ENCODE measurements at regions not wholly inside any gene's neighbourhood (a gene's known extent, or its start where the extent isn't known, plus 50 kb on each side); places are given as distances from the start of the nearest gene placed in this dataset.
"Not testable (repeated sequence)": the region's sequence is repeated elsewhere in the genome, so short reads cannot be mapped to it uniquely, and the experiment has no call there.

DNA sequence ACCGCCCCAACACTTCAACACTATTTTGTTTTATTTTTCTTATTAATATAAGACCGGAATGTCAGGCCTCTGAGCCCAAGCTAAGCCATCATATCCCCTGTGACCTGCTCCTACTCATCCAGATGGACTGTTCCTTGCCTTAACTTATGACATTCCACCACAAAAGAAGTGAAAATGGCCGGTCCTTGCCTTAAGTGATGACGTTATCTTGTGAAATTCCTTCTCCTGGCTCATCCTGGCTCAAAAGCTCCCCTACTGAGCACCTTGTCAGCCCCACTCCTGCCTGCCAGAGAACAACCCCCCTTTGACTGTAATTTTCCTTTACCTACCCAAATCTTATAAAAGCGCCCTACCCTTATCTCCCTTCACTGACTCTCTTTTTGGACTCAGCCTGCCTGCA is 1196.5 kb upstream of the FAM98A start:
- DNase-seq = not testable (repeated sequence)

DNA sequence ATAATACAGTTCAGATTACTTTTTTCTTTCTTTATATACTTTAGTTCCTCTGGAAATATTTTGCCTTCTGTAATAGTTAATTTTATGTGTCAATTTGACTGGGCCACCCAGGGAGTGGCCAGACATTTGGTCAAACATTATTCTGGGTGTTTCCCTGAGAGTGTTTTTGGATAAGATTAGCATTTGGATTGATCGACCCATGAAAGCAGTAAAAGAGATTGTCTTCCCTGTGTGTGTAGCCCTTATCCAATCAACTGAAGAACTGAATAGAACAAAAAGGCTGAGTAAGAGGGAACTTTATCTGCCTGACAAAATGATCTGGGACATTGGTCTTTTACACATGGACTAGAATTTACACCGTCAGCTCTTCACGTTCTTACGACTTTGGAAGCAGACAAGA is 1190.1 kb upstream of the FAM98A start:
- no peak for DNase-seq

DNA sequence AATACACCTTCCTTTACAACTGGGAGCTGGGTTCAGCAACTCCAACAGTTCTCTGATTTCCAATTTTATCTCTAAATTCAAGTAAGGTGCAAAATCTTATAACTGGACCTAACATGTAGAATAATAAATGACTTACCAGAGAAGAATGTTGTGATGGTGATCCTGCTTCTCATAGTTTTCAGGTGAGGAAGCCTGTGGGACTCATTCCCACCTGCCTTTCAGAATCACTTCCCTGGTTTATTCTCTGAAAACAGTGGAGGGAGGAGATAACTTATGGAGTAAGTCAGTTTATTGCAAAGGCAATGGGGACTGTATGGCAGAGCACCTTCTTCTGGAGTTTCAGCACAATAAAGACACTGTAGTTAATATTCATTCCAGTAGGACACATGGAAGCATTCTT is 1188.2 kb upstream of the FAM98A start:
- no peak for DNase-seq

DNA sequence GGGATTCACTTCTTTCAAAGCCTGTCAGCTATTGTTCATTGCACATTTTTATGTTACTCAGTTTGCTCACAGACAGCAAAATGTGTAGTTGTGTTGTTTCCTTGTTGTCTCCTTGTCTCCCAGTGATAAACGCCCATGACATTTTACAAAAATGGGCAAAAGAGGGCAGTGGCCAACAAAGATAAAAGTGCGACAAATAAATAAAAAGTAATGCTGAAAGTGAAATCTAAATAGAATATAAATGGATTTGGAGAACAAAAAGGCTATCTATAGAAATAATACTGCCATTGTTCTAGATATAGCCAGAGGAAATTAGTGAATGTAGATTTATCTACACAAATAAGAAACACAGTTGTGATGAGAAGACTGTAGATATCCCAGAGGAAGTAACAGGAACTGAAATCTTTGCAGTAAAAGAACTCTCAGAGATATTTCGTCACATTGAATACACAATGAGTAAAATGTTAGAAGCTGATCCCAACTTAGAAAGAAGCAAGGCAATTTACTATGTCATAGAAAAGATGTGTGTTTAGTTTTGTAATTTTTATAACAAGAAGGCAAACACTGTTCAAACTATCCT is 1186.2 kb upstream of the FAM98A start:
- DNase-seq = no peak

DNA sequence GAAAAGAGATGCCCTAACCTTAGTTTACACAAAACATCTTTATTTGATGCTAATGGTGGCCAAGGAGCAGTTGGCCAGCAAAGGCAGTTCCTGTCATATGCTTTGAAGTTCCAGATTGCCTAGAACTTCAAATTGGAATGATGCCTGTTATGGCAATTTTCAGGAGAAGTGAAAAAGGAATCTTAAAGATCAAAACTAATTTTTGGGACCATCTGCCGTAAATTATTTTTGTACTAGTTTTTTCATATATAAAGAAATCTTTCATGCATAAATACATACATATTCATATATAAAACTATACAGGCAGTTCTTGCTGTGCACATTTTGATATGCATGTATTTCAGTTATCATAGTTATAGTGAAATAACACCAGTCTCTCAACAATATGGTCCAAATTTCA is 1185.6 kb upstream of the FAM98A start:
- DNase-seq = no peak

DNA sequence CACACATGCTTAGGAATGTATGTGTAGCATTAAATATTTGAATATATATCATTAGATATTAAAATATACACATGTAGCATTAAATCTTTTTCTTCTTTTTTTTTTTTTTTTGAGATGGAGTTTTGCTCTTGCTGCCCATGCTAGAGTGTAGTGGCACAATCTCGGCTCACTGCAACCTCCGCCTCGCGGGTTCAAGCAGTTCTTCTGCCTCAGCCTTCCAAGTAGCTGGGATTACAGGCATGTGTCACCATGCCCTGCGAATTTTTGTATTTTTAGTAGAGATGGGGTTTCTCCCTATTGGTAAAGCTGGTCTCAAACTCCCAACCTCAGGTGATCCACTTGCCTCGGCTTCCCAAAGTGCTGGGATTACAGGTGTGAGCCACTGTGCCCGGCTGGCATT is 1151.6 kb upstream of the FAM98A start:
- DNase-seq = not testable (repeated sequence)

DNA sequence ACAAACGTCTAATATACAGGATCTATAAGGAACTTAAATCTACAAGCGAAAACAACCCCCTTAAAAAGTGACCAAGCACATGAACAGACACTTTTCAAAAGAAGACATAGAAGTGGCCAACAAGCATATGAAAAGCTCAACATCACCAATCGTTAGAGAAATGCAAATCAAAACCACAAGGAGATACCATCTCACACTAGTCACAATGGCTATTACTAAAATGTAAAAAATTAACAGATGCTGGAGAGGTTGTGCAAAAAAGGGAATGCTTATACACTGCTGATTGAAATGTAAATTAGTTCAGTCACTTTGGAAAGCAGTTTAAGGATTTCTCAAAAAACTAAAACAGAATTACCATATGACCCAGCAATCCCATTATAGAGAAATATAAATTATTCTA is 1148.5 kb upstream of the FAM98A start:
- DNase-seq = no peak

DNA sequence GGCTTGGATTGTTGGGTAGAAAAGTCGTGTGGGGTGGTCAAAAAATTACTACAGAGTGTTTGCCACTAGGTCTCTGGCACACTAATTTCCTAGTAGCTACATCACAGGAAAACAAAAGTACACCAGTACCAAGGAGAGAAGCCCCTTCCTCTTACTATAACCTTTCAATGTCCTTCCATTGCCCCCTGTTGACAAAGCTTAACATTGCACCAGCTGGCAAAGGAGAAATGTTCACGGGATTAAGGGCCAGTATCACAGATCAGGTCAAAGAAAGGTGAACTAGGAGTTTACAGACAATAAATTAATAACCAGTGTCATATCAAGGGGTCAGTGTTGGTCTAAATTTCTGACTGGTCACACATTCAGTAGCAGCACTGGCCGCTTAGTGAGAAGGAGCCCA is 1139.6 kb upstream of the FAM98A start:
- no peak for DNase-seq

DNA sequence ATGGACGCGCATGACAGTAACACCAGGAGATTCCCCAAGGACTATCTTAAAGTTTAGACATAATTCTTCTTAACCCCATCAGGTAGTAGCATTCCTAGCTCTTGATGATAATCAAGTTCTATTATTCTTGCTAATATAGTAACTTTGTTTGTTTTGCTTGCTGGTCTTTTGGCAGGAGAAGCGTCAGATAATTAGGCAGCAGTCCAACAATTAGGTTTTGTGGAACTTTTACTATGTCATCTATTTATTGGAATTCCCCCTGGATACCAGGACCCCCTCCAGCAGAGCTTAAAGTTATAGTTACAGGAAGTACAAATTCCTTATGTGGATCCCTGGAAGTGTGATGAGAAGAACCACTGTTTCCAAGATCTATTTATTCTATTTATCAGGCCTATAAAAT is 1138.0 kb upstream of the FAM98A start:
- DNase-seq = no peak

DNA sequence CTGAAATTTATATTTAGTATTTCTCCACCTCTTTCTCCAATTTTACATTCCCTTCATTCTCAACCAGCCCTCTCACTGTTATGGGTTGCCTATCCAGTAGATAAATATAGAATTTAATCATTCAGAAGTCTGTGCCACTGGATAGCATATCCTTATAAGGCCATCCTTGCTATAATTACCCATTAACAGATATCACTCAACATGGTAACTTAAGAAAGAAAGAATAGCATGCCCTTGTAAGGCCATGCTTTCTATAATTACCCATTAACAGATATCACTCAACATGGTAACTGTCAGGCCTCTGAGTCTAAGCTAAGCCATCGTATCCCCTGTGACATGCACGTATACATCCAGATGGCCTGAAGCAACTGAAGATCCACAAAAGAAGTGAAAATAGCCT is 1137.4 kb upstream of the FAM98A start:
- no peak for DNase-seq

DNA sequence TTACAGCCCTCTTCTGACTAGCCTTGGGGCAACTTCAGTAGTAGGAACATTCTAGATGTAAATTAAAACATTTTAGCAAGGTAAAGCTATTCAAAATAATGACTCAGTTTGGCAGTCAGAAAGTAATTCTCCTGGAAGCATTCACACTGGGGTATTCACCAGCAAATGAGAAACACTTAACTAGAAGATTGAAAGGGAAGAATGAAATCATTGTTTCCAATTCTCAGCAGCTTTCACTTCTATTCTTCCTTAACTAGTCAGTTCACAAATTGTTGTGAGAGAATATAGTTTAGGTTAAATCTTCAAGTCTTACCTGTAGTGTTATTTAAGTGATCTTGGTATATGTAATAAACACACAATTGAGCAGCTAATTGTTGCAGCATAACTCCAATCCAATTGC is 1135.6 kb upstream of the FAM98A start:
- no peak for DNase-seq

DNA sequence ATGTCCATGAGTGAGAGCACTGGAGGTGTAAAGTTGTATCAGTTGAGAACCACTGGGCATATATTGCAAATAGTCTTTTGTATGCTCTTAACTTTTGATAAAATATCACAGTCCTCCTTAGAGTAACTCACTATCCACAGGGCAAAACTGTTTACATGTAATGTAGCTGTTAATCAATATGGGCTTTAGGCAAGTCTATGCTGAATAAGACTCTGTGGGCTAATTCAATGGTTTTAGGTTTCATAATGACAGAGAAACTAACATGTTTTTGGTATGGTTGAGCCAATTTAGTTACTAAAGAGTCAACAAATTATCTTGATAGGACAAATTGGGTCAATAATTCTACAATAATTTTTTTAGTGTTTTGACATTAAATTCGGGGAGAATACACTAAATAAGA is 1134.9 kb upstream of the FAM98A start:
- no peak for DNase-seq

DNA sequence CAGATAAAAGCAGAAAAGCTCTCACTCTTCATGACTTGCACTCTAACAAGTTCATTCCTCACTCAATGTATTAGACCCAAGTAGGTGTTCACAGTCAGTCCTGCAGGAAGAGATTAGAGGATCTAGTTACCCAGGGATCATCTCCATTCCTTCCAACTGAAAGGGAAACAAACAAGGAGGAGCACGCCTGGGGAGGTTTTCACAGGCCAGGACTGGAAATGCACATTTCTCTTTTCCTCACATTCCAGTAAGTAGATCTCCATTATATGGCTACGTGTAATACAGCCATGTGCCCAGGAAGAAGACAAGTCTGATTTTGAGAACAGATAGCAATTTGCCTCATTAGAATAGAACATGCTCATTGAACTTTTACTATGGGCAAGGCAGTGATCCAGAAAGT is 1132.2 kb upstream of the FAM98A start:
- DNase-seq = no peak

DNA sequence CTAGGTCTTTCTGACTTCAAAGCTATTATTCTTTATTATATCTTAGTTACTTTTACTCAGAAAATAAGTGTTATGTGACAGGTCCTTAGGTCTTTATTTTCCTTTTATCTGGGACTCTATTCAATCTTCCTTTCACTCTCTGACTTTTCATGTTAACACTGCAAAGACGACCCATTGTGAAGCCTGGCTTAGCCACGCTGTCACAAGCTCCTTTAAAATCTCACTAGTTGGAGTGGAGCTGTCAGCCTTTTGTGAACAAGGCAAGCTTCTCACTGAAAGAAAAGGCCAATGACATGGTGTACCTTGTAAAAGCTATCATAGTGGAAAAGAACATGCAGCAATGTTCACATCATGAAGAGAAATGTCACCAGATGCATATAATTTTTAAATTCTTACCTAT is 1130.7 kb upstream of the FAM98A start:
- DNase-seq = no peak

DNA sequence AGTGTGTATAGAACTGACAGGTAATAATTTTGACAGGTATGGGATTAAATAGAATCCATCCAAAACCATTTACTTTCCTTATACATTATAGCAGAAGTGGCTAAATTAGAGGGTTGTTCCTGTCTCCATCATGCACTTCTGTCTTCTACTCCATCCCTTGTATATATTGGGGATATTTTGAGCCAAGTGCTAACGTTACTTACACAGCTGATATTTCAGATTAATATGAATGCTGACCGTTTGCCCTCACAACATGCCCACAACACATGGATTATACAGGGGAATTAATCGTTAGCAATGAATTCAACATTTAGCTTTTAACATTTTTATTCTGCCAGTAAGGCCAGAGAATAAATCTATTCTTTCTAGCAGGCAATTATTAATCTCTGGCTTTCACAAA is 1125.0 kb upstream of the FAM98A start:
- DNase-seq = no peak

DNA sequence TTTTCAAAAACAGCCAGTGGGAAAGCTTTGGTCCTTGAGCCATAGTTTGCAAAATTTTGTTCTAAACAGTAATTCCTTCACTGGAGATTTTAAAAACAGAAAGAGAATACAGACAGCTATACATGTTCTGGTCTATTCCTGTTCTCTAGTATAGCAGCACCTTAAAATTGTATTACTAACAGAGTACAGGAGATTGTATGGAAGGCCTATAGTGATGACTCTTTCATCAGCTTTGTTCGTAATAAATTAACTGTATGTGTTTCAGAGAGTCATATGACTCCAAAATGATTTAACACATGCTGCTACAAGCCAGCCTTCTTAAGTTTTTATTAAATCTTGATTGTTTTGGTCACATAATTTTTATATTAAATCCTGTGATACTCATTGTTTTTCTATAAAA is 1124.6 kb upstream of the FAM98A start:
- no peak for DNase-seq

DNA sequence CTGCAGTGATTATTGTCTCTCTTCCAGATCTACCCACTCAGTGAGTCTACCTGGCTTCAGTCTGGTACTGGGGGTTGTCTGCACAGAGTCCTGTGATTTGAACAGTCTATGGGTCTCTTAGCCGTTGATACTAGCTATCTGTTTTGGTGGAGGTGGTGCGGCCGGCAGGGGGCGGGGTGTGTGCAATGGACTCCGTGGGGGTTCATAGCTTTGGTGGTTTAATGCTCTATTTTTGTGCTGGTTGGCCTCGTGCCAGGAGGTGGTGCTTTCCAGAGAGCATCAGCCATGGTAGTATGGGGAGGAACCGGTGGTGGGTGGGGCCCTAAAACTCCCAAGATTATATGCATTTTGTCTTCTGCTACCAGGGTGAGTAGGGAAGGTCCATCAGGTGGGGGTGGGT is 1120.1 kb upstream of the FAM98A start:
- DNase-seq = no peak

DNA sequence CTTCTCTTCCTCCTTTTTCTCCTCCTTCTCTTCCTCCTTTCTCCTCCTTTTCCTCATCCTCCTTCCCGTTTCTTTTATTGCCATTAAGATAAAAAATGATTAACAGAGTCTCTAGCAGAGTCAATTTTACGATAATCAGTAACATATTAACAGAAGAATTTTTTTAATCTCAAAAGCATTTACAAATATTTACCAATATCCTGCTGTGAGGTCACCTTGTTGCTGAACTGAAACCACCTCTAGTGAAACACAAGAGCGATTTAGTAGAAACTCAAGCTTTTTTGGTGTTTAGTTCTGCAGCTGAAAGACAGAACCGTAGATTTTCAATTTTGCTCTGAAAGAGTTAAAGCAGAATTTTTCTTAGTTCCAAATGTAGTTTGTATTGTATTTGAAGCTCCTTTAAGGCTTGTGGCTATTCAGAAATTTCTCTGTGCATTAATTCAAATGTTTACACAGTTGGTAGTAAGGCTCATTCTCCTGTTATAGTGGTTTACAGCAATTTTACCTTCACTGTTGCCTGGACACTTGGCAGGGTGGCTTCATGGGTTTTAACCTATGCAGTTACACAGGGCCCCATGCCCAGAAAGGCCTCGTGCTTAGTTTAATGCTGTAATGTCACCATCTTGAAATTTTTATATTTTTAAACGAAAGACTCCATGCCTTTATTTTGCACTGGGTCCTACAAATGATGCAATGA is 1106.6 kb upstream of the FAM98A start:
- DNase-seq = no peak

DNA sequence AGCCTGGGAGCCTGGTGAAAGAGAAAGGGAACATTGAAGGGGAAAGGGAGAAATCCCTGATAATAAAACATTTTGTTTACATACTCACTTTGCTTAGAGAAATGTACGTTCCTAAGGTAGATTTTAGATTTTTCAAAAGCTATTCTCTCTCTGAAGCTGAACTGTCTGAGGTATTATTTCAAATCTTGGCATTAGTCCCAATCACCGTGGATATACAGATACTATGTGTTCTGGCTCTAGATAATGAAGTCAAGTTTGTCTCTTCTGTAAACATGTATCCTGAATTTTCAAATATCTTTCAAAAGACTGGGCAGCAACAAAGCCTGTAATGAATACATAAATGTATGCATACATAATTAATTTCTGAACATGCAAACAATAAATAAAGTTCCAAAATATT is 1104.2 kb upstream of the FAM98A start:
- DNase-seq = no peak

DNA sequence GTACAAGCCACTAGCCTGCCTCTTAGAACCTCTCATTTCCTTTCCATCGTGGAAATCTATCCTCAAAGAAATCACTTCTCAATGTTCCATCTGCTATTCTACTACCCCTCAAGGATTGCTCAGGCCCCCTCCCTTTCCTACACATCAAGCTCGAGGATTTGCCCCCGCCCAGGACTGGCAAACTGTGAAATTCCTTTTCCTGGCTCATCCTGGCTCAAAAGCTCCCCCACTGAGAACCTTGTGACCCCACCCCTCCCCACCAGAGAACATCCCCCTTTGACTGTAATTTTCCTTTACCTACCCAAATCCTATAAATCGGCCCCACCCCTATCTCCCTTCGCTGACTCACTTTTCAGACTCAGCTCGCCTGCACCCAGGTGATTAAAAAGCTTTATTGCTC is 1103.3 kb upstream of the FAM98A start:
- DNase-seq = not testable (repeated sequence)

DNA sequence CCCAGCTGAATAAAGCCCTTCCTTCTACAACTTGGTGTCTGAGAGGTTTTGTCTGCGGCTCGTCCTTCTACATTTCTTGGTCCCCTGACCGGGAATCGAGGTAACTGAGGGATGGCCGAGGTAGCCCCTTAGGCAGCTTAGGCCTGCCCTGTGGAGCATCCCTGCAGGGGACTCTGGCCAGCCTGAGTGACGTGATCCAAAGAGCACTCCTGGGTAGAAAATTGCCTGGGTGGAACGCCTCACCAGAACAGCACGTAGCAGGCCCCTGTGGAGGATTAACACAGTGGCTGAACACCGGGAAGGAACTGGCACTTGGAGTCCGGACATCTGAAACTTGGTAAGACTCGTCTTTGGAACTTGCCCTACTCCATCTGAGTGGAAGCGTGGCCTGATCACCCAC is 1078.5 kb upstream of the FAM98A start:
- DNase-seq = not testable (repeated sequence)

DNA sequence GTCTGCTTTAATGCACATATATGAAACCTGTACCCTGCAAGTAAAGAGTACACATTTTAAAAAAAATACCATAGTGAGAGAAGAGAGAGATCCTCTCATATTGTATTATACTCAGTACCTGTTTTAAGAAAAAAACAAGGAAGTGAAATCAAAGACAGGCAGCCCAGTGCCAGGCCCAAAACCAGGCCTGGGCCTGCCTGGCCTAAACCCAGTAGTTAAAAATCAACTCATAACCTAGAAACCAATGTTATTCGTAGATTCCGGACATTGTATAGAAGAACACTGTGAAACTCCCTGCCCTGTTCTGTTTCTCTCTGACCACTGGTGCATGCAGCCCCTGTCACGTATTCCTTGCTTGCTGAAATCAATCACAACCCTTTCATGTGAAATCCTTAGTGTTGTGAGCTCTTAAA is 1078.0 kb upstream of the FAM98A start:
- DNase-seq = not testable (repeated sequence)

DNA sequence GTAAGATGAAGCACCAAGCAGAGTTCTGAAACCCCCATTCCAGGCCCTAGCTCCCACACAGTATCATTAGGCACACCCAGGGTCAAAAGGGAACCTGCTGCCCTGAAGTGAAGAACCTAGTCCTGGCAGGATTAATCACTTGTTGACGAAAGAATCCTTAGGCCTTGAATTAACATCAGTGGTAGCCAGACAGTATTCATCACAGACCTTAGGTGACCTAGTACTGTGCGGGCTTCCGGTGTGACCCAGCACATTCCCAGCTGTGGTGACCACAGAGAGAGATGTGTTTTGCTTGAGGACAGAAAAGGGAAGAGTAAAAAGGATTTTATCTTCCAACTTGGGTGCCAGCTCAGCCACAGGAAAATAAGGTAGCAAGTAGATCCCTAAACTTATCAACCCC is 1071.4 kb upstream of the FAM98A start:
- no peak for DNase-seq

DNA sequence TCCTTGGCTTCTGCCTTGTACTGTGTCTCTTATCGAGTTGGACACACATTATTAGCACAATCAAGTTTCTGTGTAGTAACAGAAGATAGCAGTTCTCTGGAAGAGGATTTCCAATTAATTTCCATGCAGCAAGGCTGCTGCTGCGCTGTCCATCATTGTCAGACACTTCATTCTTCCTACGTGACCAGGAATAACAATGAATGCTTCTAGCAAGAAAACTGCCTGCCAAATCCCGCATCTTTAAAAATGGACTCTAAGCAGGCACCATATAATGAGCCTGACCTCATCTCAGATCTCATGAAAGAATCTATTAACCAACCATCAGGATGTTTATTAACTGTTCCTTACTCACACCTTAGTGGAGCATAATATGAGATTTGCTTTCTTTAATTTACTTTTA is 1067.7 kb upstream of the FAM98A start:
- DNase-seq = no peak

DNA sequence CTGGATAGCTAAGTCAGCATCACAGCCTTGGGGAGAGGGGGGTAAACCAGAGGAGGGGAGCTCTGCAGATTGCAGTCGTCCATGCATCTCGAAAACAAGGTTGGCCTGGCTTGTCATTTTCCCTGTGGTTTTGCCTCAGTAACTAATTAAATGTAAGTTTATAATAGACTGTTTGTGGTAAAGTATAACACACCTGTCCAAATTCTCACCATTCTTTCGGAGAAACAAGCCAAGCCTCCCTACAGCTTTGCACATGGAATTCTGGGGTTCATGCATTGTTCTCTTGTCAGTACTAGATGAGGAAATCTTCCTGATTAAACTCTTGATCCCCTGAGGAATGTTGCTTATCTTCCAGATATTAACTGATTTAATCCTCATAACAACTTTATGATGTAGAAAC is 1065.2 kb upstream of the FAM98A start:
- no peak for DNase-seq

Data from effector CD4-positive, alpha-beta T cell (primary cell).